ENCODE measurements at regions not wholly inside any gene's neighbourhood (a gene's known extent, or its start where the extent isn't known, plus 50 kb on each side); places are given as distances from the start of the nearest gene placed in this dataset.
A peak's percentile ranks its signal among the peaks of the same experiment; 100 is the strongest.
"Not testable (repeated sequence)": the region's sequence is repeated elsewhere in the genome, so short reads cannot be mapped to it uniquely, and the experiment has no call there.

- DNase-seq (ENCODE audit: low read depth in 2 of 2): no peak
Measured at GRCh38 chr6:27100921-27101320, 146.6 kb upstream of the PRSS16 start.

- no peak for DNase-seq (ENCODE audit: low read depth in 2 of 2)
Measured at GRCh38 chr6:27101824-27102223, 145.7 kb upstream of the PRSS16 start.

- DNase-seq (ENCODE audit: low read depth in 2 of 2): no peak
Measured at GRCh38 chr6:27106382-27106781, 141.1 kb upstream of the PRSS16 start.

GRCh38 chr6:27111743-27112142 lies 135.8 kb upstream of the PRSS16 start:
- DNase-seq (ENCODE audit: low read depth in 2 of 2): no peak

GRCh38 chr6:27112974-27113373 lies 134.5 kb upstream of the PRSS16 start:
- no peak for DNase-seq (ENCODE audit: low read depth in 2 of 2)

GRCh38 chr6:27119329-27119728 lies 128.2 kb upstream of the PRSS16 start:
- no peak for DNase-seq (ENCODE audit: low read depth in 2 of 2)

GRCh38 chr6:27119761-27120160 lies 127.7 kb upstream of the PRSS16 start:
- DNase-seq (ENCODE audit: low read depth in 2 of 2): no peak

- DNase-seq (ENCODE audit: low read depth in 2 of 2): no peak
Measured at GRCh38 chr6:27121640-27122039, 125.9 kb upstream of the PRSS16 start.

GRCh38 chr6:27124252-27124657 lies 123.2 kb upstream of the PRSS16 start:
- DNase-seq (ENCODE audit: low read depth in 2 of 2): no peak

GRCh38 chr6:27126046-27126814 lies 121.3 kb upstream of the PRSS16 start:
- no peak for DNase-seq (ENCODE audit: low read depth in 2 of 2)

- peak; percentile 65 to 73 for DNase-seq (ENCODE audit: low read depth in 2 of 2)
Measured at GRCh38 chr6:27126815-27127537, 120.5 kb upstream of the PRSS16 start.

GRCh38 chr6:27127874-27128273 lies 119.6 kb upstream of the PRSS16 start:
- not testable (repeated sequence) for DNase-seq (ENCODE audit: low read depth in 2 of 2)

- DNase-seq (ENCODE audit: low read depth in 2 of 2): no peak
Measured at GRCh38 chr6:27128311-27129094, 119.0 kb upstream of the PRSS16 start.

- no peak for DNase-seq (ENCODE audit: low read depth in 2 of 2)
Measured at GRCh38 chr6:27129095-27129815, 118.2 kb upstream of the PRSS16 start.

GRCh38 chr6:27129917-27130316 lies 117.6 kb upstream of the PRSS16 start:
- DNase-seq (ENCODE audit: low read depth in 2 of 2): no peak

- DNase-seq (ENCODE audit: low read depth in 2 of 2): no peak
Measured at GRCh38 chr6:27130668-27131428, 116.7 kb upstream of the PRSS16 start.

- DNase-seq (ENCODE audit: low read depth in 2 of 2): peak; percentile 13 to 38
Measured at GRCh38 chr6:27132282-27132531, 115.3 kb upstream of the PRSS16 start.

GRCh38 chr6:27132532-27133280 lies 114.8 kb upstream of the PRSS16 start:
- peak; percentile 71 to 80 for DNase-seq (ENCODE audit: low read depth in 2 of 2)

- DNase-seq (ENCODE audit: low read depth in 2 of 2): peak; percentile 26 to 55
Measured at GRCh38 chr6:27133281-27134227, 113.9 kb upstream of the PRSS16 start.
